PC-9 (cell line): ENCODE measurements at regions not wholly inside any gene's neighbourhood (a gene's known extent, or its start where the extent isn't known, plus 50 kb on each side); places are given as distances from the start of the nearest gene placed in this dataset.

ENCODE experiments used
- CTCF ChIP-seq: fragments of 200-600 bp; sonication (generic); conservative IDR thresholded peaks from 2 replicates; pipeline ENCODE4 v1.6.1; 2017; ENCODE audit warnings: mixed run types, antibody characterized with exemption, mild to moderate bottlenecking, moderate library complexity
- EZH2 ChIP-seq: fragments of 200-600 bp; sonication (generic); IDR thresholded peaks from 2 replicates; pipeline ENCODE4 v1.8.0; 2017; ENCODE audit warnings: antibody characterized with exemption, low read depth

- TF ChIP-seq CTCF (no peak), EZH2 (no peak)
Measured at GRCh38 chr5:159820692-159821091, 95.6 kb upstream of the ADRA1B start.
